Neural cell (in vitro differentiated cells): ENCODE measurements at regions not wholly inside any gene's neighbourhood (a gene's known extent, or its start where the extent isn't known, plus 50 kb on each side); places are given as distances from the start of the nearest gene placed in this dataset.

Experiments used
- H2AFZ ChIP-seq: fragments of 200-600, 300-800 bp; sonication (generic), shearing (Covaris generic); 2 replicates; pipeline ENCODE4 v1.6.0; 2014; ENCODE audit warnings: low read depth, mild to moderate bottlenecking, antibody characterized with exemption, low read length, moderate library complexity
- H3F3A ChIP-seq: fragments of 200-600 bp; shearing (Covaris generic); 2 replicates; pipeline ENCODE4 v1.6.1; 2016; ENCODE audit warnings: mild to moderate bottlenecking, moderate library complexity, mixed read lengths, antibody characterized with exemption, low read length; ENCODE audit not compliant: insufficient read depth, poor library complexity, severe bottlenecking
- H3K27ac ChIP-seq: fragments of 200-600, 300-800 bp; sonication (generic), shearing (Covaris generic); 2 replicates; pipeline ENCODE4 v1.5.1; 2014; ENCODE audit warnings: mild to moderate bottlenecking, low read length, moderate library complexity
- H3K27me3 ChIP-seq: fragments of 300-800, 200-600 bp; sonication (generic), shearing (Covaris generic); 2 replicates; pipeline ENCODE4 v1.6.0; 2014; ENCODE audit warnings: mild to moderate bottlenecking, low read depth, low read length, moderate library complexity; ENCODE audit not compliant: insufficient read depth
- H3K36me3 ChIP-seq: fragments of 300-800, 200-600 bp; sonication (generic), shearing (Covaris generic); 2 replicates; pipeline ENCODE4 v1.5.1; 2014; ENCODE audit warnings: mild to moderate bottlenecking, antibody characterized with exemption, low read length, moderate library complexity; ENCODE audit not compliant: insufficient read depth
- H3K4me2 ChIP-seq: fragments of 300-800, 200-600 bp; sonication (generic), shearing (Covaris generic); 2 replicates; pipeline ENCODE4 v1.6.0; 2014; ENCODE audit warnings: mild to moderate bottlenecking, low read length
- H3K4me3 ChIP-seq: fragments of 300-800, 200-600 bp; sonication (generic), shearing (Covaris generic); 2 replicates; pipeline ENCODE4 v1.5.1; 2014; ENCODE audit warnings: mild to moderate bottlenecking, low read length, moderate library complexity
- H3K79me2 ChIP-seq: fragments of 200-600 bp; shearing (Covaris generic); replicated peaks from 2 replicates; pipeline ENCODE4 v1.6.0; 2014; ENCODE audit warnings: mild to moderate bottlenecking, low read length, moderate library complexity; ENCODE audit not compliant: insufficient read depth
- H3K9ac ChIP-seq: fragments of 300-800, 200-600 bp; sonication (generic), shearing (Covaris generic); 2 replicates; pipeline ENCODE4 v1.6.1; 2016; ENCODE audit warnings: mild to moderate bottlenecking, low read length, mixed read lengths
- H3K9me2 ChIP-seq: fragments of 200-600 bp; shearing (Covaris generic); 2 replicates; pipeline ENCODE4 v1.6.1; 2016; ENCODE audit warnings: mild to moderate bottlenecking, low read length, mixed read lengths; ENCODE audit not compliant: insufficient read depth
- H3K9me3 ChIP-seq: fragments of 200-600, 300-800 bp; sonication (generic), shearing (Covaris generic); 2 replicates; pipeline ENCODE4 v1.6.1; 2016; ENCODE audit warnings: mild to moderate bottlenecking, mixed run types, low read length, moderate library complexity, mixed read lengths
- H4K20me1 ChIP-seq: fragments of 200-600 bp; shearing (Covaris generic); 2 replicates; pipeline ENCODE4 v1.6.1; 2016; ENCODE audit warnings: mild to moderate bottlenecking, mixed run types; ENCODE audit not compliant: insufficient read depth
- CTCF ChIP-seq: fragments of 450-650 bp; IDR thresholded peaks from 2 replicates; pipeline ENCODE4 v1.5.1; 2014; ENCODE audit warnings: antibody characterized with exemption, mild to moderate bottlenecking, moderate library complexity; ENCODE audit not compliant: poor library complexity, severe bottlenecking
- EP300 ChIP-seq: fragments of 450-650 bp; conservative IDR thresholded peaks from 2 replicates; pipeline ENCODE4 v1.6.1; 2014; ENCODE audit warnings: antibody characterized with exemption, mild to moderate bottlenecking, moderate library complexity; ENCODE audit not compliant: poor library complexity, severe bottlenecking
- EZH2 ChIP-seq: fragments of 200-600, 300-800 bp; shearing (Covaris generic), sonication (generic); IDR thresholded peaks from 2 replicates; pipeline ENCODE4 v1.6.1; 2014; ENCODE audit warnings: antibody characterized with exemption, low read length, borderline replicate concordance, mild to moderate bottlenecking; ENCODE audit not compliant: insufficient read depth, poor library complexity, severe bottlenecking
- MXI1 ChIP-seq: fragments of 450-650 bp; conservative IDR thresholded peaks from 2 replicates; pipeline ENCODE4 v1.6.1; 2014; ENCODE audit warnings: antibody characterized with exemption, mild to moderate bottlenecking; ENCODE audit not compliant: poor library complexity, severe bottlenecking
- POLR2AphosphoS5 ChIP-seq: IDR thresholded peaks from 2 replicates; pipeline ENCODE4 v1.6.1; 2012
- RAD21 ChIP-seq: fragments of 450-650 bp; conservative IDR thresholded peaks from 2 replicates; pipeline ENCODE4 v1.6.1; 2014; ENCODE audit warnings: antibody characterized with exemption, mild to moderate bottlenecking, moderate library complexity
- REST ChIP-seq: IDR thresholded peaks from 2 replicates; pipeline ENCODE4 v1.6.1; 2012; ENCODE audit warnings: borderline replicate concordance
- SMC3 ChIP-seq: fragments of 450-650 bp; conservative IDR thresholded peaks from 2 replicates; pipeline ENCODE4 v1.6.1; 2014; ENCODE audit warnings: antibody characterized with exemption, mild to moderate bottlenecking, moderate library complexity; ENCODE audit not compliant: poor library complexity
- TAF1 ChIP-seq: IDR thresholded peaks from 2 replicates; pipeline ENCODE4 v1.6.1; 2012; ENCODE audit warnings: low read depth

GRCh38 chr2:66201242-66201641, 233.7 kb upstream of the MEIS1 start:
- TF ChIP-seq EP300 (no peak), POLR2AphosphoS5 (no peak), CTCF (no peak), REST (no peak), RAD21 (no peak), SMC3 (no peak), EZH2 (no peak), MXI1 (no peak), TAF1 (no peak)
- Histone ChIP-seq H3K9me3 (no peaks in the 10 kb centered on the region), H4K20me1 (no peaks in the 10 kb centered on the region), H3K27ac (no peak overlapping the region), H2AFZ (no peak overlapping the region), H3K9me2 (no peaks in the 10 kb centered on the region), H3K4me2 (no peak overlapping the region), H3K36me3 (no peaks in the 10 kb centered on the region), H3K9ac (no peak overlapping the region), H3K4me3 (no peak overlapping the region), H3K79me2 (no peaks in the 10 kb centered on the region), H3K27me3 (no peaks in the 10 kb centered on the region), H3F3A (no peaks in the 10 kb centered on the region)

GRCh38 chr2:66198873-66199272, 236.1 kb upstream of the MEIS1 start:
- TF ChIP-seq POLR2AphosphoS5 (no peak), MXI1 (no peak), SMC3 (no peak), CTCF (no peak), RAD21 (no peak), TAF1 (no peak)
- H3K27me3 ChIP-seq = no peaks in the 10 kb centered on the region
- H3K4me3 ChIP-seq = no peak overlapping the region
- no peaks in the 10 kb centered on the region for H4K20me1 ChIP-seq
- H3K9me2 ChIP-seq = no peaks in the 10 kb centered on the region
- no peaks in the 10 kb centered on the region for H3F3A ChIP-seq
- no peaks in the 10 kb centered on the region for H3K9me3 ChIP-seq
- H2AFZ ChIP-seq = no peak overlapping the region
- no peak overlapping the region for H3K4me2 ChIP-seq
- no peak overlapping the region for H3K27ac ChIP-seq
- H3K9ac ChIP-seq = no peak overlapping the region
- no peaks in the 10 kb centered on the region for H3K79me2 ChIP-seq
- no peaks in the 10 kb centered on the region for H3K36me3 ChIP-seq
